IMR-90 (cell line): ENCODE measurements at regions not wholly inside any gene's neighbourhood (a gene's known extent, or its start where the extent isn't known, plus 50 kb on each side); places are given as distances from the start of the nearest gene placed in this dataset.
A peak's percentile ranks its signal among the peaks of the same experiment; 100 is the strongest.

ENCODE experiments used
- ATAC-seq: fragments of 200-7000 bp; cut with Tn5 transposase; 2 replicates; pipeline ENCODE4 v1.9.1; 2020; ENCODE audit warnings: low read depth, mild to moderate bottlenecking, moderate library complexity
- BruUV-seq: library from RNA; stranded (reverse); fragments of 400-500 nt; replicated peaks from 2 replicates; lab custom pipeline; 2021; lab: Mats Ljungman, UMichigan
- CTCF ChIA-PET: fragments of 300-600 bp; formaldehyde crosslinking; extraction: SDS; loops from one replicate; lab custom pipeline; 2021; ENCODE audit warnings: antibody characterized with exemption; lab: Yijun Ruan, JAX
- POLR2A ChIA-PET: fragments of 300-600 bp; sonication (Branson Sonifier 250); formaldehyde crosslinking; loops from one replicate; lab custom pipeline; 2022; ENCODE audit warnings: antibody characterized with exemption; ENCODE audit not compliant: unreplicated experiment; lab: Charles Lee
- DNase-seq: peaks from one replicate; pipeline ENCODE4 v3.0.0; 2013
- H2AFZ ChIP-seq: replicated peaks from 2 replicates; pipeline ENCODE3; 2013; ENCODE audit warnings: low read length, mild to moderate bottlenecking; ENCODE audit not compliant: poor library complexity
- H2AK5ac ChIP-seq: 2 replicates; pipeline ENCODE4 v1.6.1; 2013; ENCODE audit warnings: low read depth, low read length, inconsistent platforms
- H2AK9ac ChIP-seq: replicated peaks from 2 replicates; pipeline ENCODE3; 2013; ENCODE audit warnings: mild to moderate bottlenecking, low read depth, low read length, moderate library complexity; ENCODE audit not compliant: poor library complexity
- H2BK120ac ChIP-seq: 2 replicates; pipeline ENCODE4 v1.6.1; 2013; ENCODE audit warnings: low read depth, low read length, inconsistent platforms
- H2BK15ac ChIP-seq: 3 replicates; pipeline ENCODE4 v1.6.1; 2013; ENCODE audit warnings: low read depth, low read length, inconsistent platforms
- H2BK20ac ChIP-seq: 2 replicates; pipeline ENCODE4 v1.6.1; 2013; ENCODE audit warnings: low read depth, mild to moderate bottlenecking, inconsistent platforms, low read length, moderate library complexity
- H2BK5ac ChIP-seq: 2 replicates; pipeline ENCODE4 v1.6.1; 2013; ENCODE audit warnings: mild to moderate bottlenecking, low read depth, low read length, inconsistent platforms; ENCODE audit not compliant: poor library complexity, severe bottlenecking
- H3K14ac ChIP-seq: replicated peaks from 2 replicates; pipeline ENCODE4 v1.6.1; 2013; ENCODE audit warnings: low read depth, low read length, inconsistent platforms
- H3K18ac ChIP-seq: 2 replicates; pipeline ENCODE4 v1.6.1; 2013; ENCODE audit warnings: low read depth, low read length, control low read depth
- H3K23ac ChIP-seq: 2 replicates; pipeline ENCODE4 v1.6.1; 2013; ENCODE audit warnings: low read depth, low read length, inconsistent platforms
- H3K27ac ChIP-seq: 2 replicates; pipeline ENCODE4 v1.5.1; 2013; ENCODE audit warnings: mild to moderate bottlenecking, control low read depth, low read length; ENCODE audit not compliant: insufficient read depth
- H3K27me3 ChIP-seq: 2 replicates; pipeline ENCODE4 v1.6.1; 2013; ENCODE audit warnings: low read length; ENCODE audit not compliant: control insufficient read depth, insufficient read depth
- H3K36me3 ChIP-seq: 2 replicates; pipeline ENCODE4 v1.6.1; 2013; ENCODE audit warnings: low read length, mixed read lengths; ENCODE audit not compliant: control insufficient read depth, insufficient read depth
- H3K4ac ChIP-seq: 2 replicates; pipeline ENCODE4 v1.6.1; 2013; ENCODE audit warnings: low read depth, low read length, inconsistent platforms
- H3K4me1 ChIP-seq: 2 replicates; pipeline ENCODE4 v1.6.1; 2013; ENCODE audit warnings: low read length, mixed read lengths; ENCODE audit not compliant: control insufficient read depth, insufficient read depth
- H3K4me2 ChIP-seq: 2 replicates; pipeline ENCODE4 v1.6.1; 2013; ENCODE audit warnings: low read depth, mild to moderate bottlenecking, control low read depth, low read length, moderate library complexity
- H3K4me3 ChIP-seq: 2 replicates; pipeline ENCODE4 v1.5.1; 2013; ENCODE audit warnings: low read depth, mild to moderate bottlenecking, control low read depth, low read length, moderate library complexity; ENCODE audit not compliant: insufficient read depth
- H3K56ac ChIP-seq: 2 replicates; pipeline ENCODE4 v1.6.1; 2013; ENCODE audit warnings: low read length, inconsistent platforms; ENCODE audit not compliant: insufficient read depth; ENCODE audit errors: extremely low read depth
- H3K79me1 ChIP-seq, 2 experiments: 2 replicates each; pipeline ENCODE4 v1.6.1; 2013; ENCODE audit warnings: low read length in 2 of 2, inconsistent platforms in 1 of 2, low read depth in 1 of 2
- H3K9ac ChIP-seq: 2 replicates; pipeline ENCODE4 v1.6.1; 2013; ENCODE audit warnings: low read depth, low read length, control low read depth
- H3K9me1 ChIP-seq: 2 replicates; pipeline ENCODE4 v1.6.1; 2013; ENCODE audit warnings: low read length, inconsistent platforms; ENCODE audit not compliant: insufficient read depth
- H3K9me3 ChIP-seq: 2 replicates; pipeline ENCODE4 v1.6.1; 2013; ENCODE audit warnings: low read length; ENCODE audit not compliant: control insufficient read depth, insufficient read depth
- H4K20me1 ChIP-seq: 2 replicates; pipeline ENCODE4 v1.6.1; 2013; ENCODE audit warnings: low read length, inconsistent platforms; ENCODE audit not compliant: insufficient read depth
- H4K5ac ChIP-seq: 2 replicates; pipeline ENCODE4 v1.6.1; 2013; ENCODE audit warnings: mild to moderate bottlenecking, low read depth, low read length, control low read depth
- H4K8ac ChIP-seq, 2 experiments: 2 replicates each; pipeline ENCODE4 v1.6.1; 2013; ENCODE audit warnings: low read depth in 2 of 2, low read length in 2 of 2, control low read depth in 1 of 2, inconsistent platforms in 1 of 2
- H4K91ac ChIP-seq: 2 replicates; pipeline ENCODE4 v1.6.1; 2013; ENCODE audit warnings: low read depth, low read length, inconsistent platforms; ENCODE audit not compliant: insufficient read depth
- BHLHE40 ChIP-seq: fragments of 150-350 bp; IDR thresholded peaks from 2 replicates; pipeline ENCODE4 v1.6.1; 2016; ENCODE audit warnings: mild to moderate bottlenecking, low read depth, low read length
- FOS ChIP-seq: fragments of 150-350 bp; IDR thresholded peaks from 2 replicates; pipeline ENCODE4 v1.6.1; 2016; ENCODE audit warnings: low read depth, low read length
- POLR2A ChIP-seq: IDR thresholded peaks from 2 replicates; pipeline ENCODE4 v1.6.1; 2012; ENCODE audit warnings: mild to moderate bottlenecking, low read depth, low read length
- RCOR1 ChIP-seq: IDR thresholded peaks from 2 replicates; pipeline ENCODE4 v1.6.1; 2012; ENCODE audit warnings: mild to moderate bottlenecking, low read length, improper control_type of control experiment; ENCODE audit not compliant: insufficient replicate concordance
- RFX5 ChIP-seq: IDR thresholded peaks from 2 replicates; pipeline ENCODE4 v1.8.0; 2012; ENCODE audit warnings: low read depth, mild to moderate bottlenecking, low read length, moderate library complexity
- USF2 ChIP-seq: fragments of 150-350 bp; IDR thresholded peaks from 2 replicates; pipeline ENCODE4 v1.6.1; 2017; ENCODE audit warnings: mild to moderate bottlenecking, antibody characterized with exemption, low read length, low read depth
- WGBS, 2 experiments: methylation state at CpG; one replicate each; pipeline versions ENCODE4 v1.1.5 to v1.1.7; 2013; ENCODE audit warnings: missing lambda C conversion rate in 2 of 2; ENCODE audit not compliant: insufficient read length in 1 of 2; ENCODE audit errors: extremely low coverage in 2 of 2; 5-methylcytosine and 5-hydroxymethylcytosine counted together
- dilution Hi-C: fragments of 300-500 bp; cut with HindIII; formaldehyde crosslinking; loops from one replicate; pipeline ENCODE4 v1.14.3; 2018; ENCODE audit warnings: low sequenced_read_pairs; ENCODE audit not compliant: unreplicated experiment
- in situ Hi-C: fragments of 300-500 bp; cut with MboI; formaldehyde crosslinking; loops from 3 replicates; pipeline ENCODE4 v1.14.3; 2019; ENCODE audit warnings: low sequenced_read_pairs, inconsistent platforms, mixed read lengths
- intact Hi-C: fragments of 100-400 bp; cut with micrococcal nuclease; formaldehyde crosslinking; loops from 2 replicates; pipeline ENCODE4 v1.10.0; 2022

DNA sequence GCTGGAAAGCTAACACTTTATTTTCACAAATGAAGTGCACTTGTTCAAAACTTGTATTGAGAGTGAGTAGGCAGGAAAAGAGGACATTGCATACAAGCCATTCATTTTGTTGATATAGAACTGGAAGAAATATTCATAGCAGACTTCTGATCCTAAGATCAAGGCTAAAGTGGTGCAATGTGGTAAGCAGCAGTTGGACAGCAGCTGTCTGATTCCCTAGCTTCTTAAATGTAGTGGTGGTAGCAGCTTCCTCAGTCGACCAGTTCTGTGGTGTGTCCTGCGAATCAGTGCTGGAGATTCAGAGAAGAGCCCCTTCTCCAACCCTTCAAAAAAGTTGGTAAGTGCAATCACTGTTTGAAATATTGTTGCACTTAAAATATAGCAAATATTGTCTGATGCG is 281.7 kb upstream of the GJE1 start:
- dilution Hi-C loops (no loop called here), in situ Hi-C loops (no loop called here), intact Hi-C loops (no loop called here)
- H3K9ac ChIP-seq: no peak overlapping the region
- POLR2A ChIA-PET: no interaction called here
- no peaks in the 10 kb centered on the region for H3K36me3 ChIP-seq
- BruUV-seq: no TSS peak
- no peak overlapping the region for H4K5ac ChIP-seq
- H2AK5ac ChIP-seq: no peak overlapping the region
- no peak overlapping the region for H2AFZ ChIP-seq
- H3K4me2 ChIP-seq: no peak overlapping the region
- H3K18ac ChIP-seq: no peak overlapping the region
- H3K27ac ChIP-seq: no peak overlapping the region
- WGBS, 2 experiments: no CpG with 5 or more reads among the region's 3 CpGs
- H3K56ac ChIP-seq: no peak overlapping the region
- H3K79me1 ChIP-seq: no peaks in the 10 kb centered on the region
- H2BK120ac ChIP-seq: no peak overlapping the region
- H3K23ac ChIP-seq: no peak overlapping the region
- no peak for TF ChIP-seq FOS
- no peak for TF ChIP-seq RFX5
- no peak for TF ChIP-seq RCOR1
- TF ChIP-seq USF2: no peak
- TF ChIP-seq POLR2A: no peak
- TF ChIP-seq BHLHE40: no peak
- H4K91ac ChIP-seq: no peak overlapping the region
- no peak overlapping the region for H2BK20ac ChIP-seq
- CTCF ChIA-PET: interaction anchor here (0.5 kb wide), 1 partner anchor 12 kb away, joined by 3 read pairs; no protein-coding TSS in a partner anchor
- no peaks in the 10 kb centered on the region for H3K27me3 ChIP-seq
- H3K14ac ChIP-seq: no peak overlapping the region
- no peak overlapping the region for H3K4ac ChIP-seq
- no peak overlapping the region for H2BK15ac ChIP-seq
- H2BK5ac ChIP-seq: no peak overlapping the region
- DNase-seq: peak; percentile 2
- no peaks in the 10 kb centered on the region for H3K9me3 ChIP-seq
- no peak overlapping the region for H3K4me3 ChIP-seq
- H3K9me1 ChIP-seq: no peaks in the 10 kb centered on the region
- H4K20me1 ChIP-seq: no peaks in the 10 kb centered on the region
- ATAC-seq: no peak
- H2AK9ac ChIP-seq: no peak overlapping the region
- H4K8ac ChIP-seq: no peak overlapping the region
- H3K4me1 ChIP-seq: no peaks in the 10 kb centered on the region
